SJCRH30 (cell line): ENCODE measurements at regions not wholly inside any gene's neighbourhood (a gene's known extent, or its start where the extent isn't known, plus 50 kb on each side); places are given as distances from the start of the nearest gene placed in this dataset.
"Not testable (repeated sequence)": the region's sequence is repeated elsewhere in the genome, so short reads cannot be mapped to it uniquely, and the experiment has no call there.

ENCODE experiments used
- DNase-seq, 2 experiments: peaks; one replicate each; pipeline ENCODE4 v3.0.0-alpha.2; 2015 to 2020
- H3K27ac ChIP-seq: fragments of 250-450 bp; sonication (Bioruptor Pico); 2 replicates; pipeline ENCODE4 v1.5.1; 2020; ENCODE audit warnings: mild to moderate bottlenecking, moderate library complexity
- H3K27me3 ChIP-seq: fragments of 250-450 bp; sonication (Bioruptor Pico); 2 replicates; pipeline ENCODE4 v1.5.1; 2020; ENCODE audit warnings: mild to moderate bottlenecking, moderate library complexity
- H3K36me3 ChIP-seq: fragments of 250-450 bp; sonication (Bioruptor Pico); 2 replicates; pipeline ENCODE4 v1.5.1; 2020; ENCODE audit warnings: mild to moderate bottlenecking, moderate library complexity
- H3K4me1 ChIP-seq: fragments of 250-450 bp; sonication (Bioruptor Pico); 2 replicates; pipeline ENCODE4 v1.5.1; 2020; ENCODE audit warnings: mild to moderate bottlenecking, moderate library complexity
- H3K4me3 ChIP-seq: fragments of 250-450 bp; sonication (Bioruptor Pico); 2 replicates; pipeline ENCODE4 v1.5.1; 2020; ENCODE audit warnings: mild to moderate bottlenecking, moderate library complexity
- H3K9me3 ChIP-seq: fragments of 250-450 bp; sonication (Bioruptor Pico); replicated peaks from 2 replicates; pipeline ENCODE4 v1.5.1; 2020; ENCODE audit warnings: mild to moderate bottlenecking, moderate library complexity

- Histone ChIP-seq H3K4me3 (no peak overlapping the region), H3K9me3 (no peaks in the 10 kb centered on the region), H3K27ac (no peak overlapping the region), H3K36me3 (no peaks in the 10 kb centered on the region), H3K4me1 (no peaks in the 10 kb centered on the region), H3K27me3 (0 out of 2 replicates have a peak, but pooled peaks cover 3% of the 10 kb centered on the region)
- no peak for DNase-seq
These were observed 123.0 kb upstream of the GRIN3A start for GRCh38 chr9:101861472-101861871.

GRCh38 chr9:101860920-101861319 is 122.5 kb upstream of the GRIN3A start:
- no peaks in the 10 kb centered on the region for H3K4me1 ChIP-seq
- no peak overlapping the region for H3K4me3 ChIP-seq
- DNase-seq = no peak
- peaks cover 3% of the 10 kb centered on the region; the same call in 1 of the 2 replicates for H3K27me3 ChIP-seq
- no peaks in the 10 kb centered on the region for H3K36me3 ChIP-seq
- H3K27ac ChIP-seq = no peak overlapping the region
- no peaks in the 10 kb centered on the region for H3K9me3 ChIP-seq

- H3K4me1 ChIP-seq = no peaks in the 10 kb centered on the region
- DNase-seq = no peak
- no peak overlapping the region for H3K27ac ChIP-seq
- H3K9me3 ChIP-seq = no peaks in the 10 kb centered on the region
- H3K27me3 ChIP-seq = peaks cover 3% of the 10 kb centered on the region; the same call in 1 of the 2 replicates
- H3K36me3 ChIP-seq = no peaks in the 10 kb centered on the region
- no peak overlapping the region for H3K4me3 ChIP-seq
These were observed 121.2 kb upstream of the GRIN3A start for GRCh38 chr9:101859620-101860019.

- H3K27me3 ChIP-seq = peaks cover 3% of the 10 kb centered on the region; the same call in 1 of the 2 replicates
- H3K4me3 ChIP-seq = no peak overlapping the region
- no peaks in the 10 kb centered on the region for H3K36me3 ChIP-seq
- no peak for DNase-seq
- H3K4me1 ChIP-seq = no peaks in the 10 kb centered on the region
- H3K27ac ChIP-seq = no peak overlapping the region
- no peaks in the 10 kb centered on the region for H3K9me3 ChIP-seq
These were observed 119.6 kb upstream of the GRIN3A start for GRCh38 chr9:101858026-101858425.

GRCh38 chr9:101849102-101849707 is 110.8 kb upstream of the GRIN3A start:
- Histone ChIP-seq H3K9me3 (no peaks in the 10 kb centered on the region), H3K4me3 (no peak overlapping the region), H3K36me3 (no peaks in the 10 kb centered on the region), H3K27me3 (peaks cover 9% of the 10 kb centered on the region; the same call in 1 of the 2 replicates), H3K27ac (no peak overlapping the region), H3K4me1 (no peaks in the 10 kb centered on the region)
- no peak for DNase-seq

- Histone ChIP-seq H3K27me3 (peaks cover 10% of the 10 kb centered on the region; the same call in 1 of the 2 replicates), H3K4me1 (no peaks in the 10 kb centered on the region), H3K36me3 (no peaks in the 10 kb centered on the region), H3K9me3 (no peaks in the 10 kb centered on the region), H3K4me3 (no peak overlapping the region), H3K27ac (no peak overlapping the region)
- peak; percentile 45 to 72 for DNase-seq
These were observed 110.1 kb upstream of the GRIN3A start for GRCh38 chr9:101848485-101848919.

- Histone ChIP-seq H3K27ac (no peak overlapping the region), H3K4me1 (no peaks in the 10 kb centered on the region), H3K4me3 (no peak overlapping the region), H3K27me3 (peaks cover 10% of the 10 kb centered on the region; the same call in 1 of the 2 replicates), H3K9me3 (no peaks in the 10 kb centered on the region), H3K36me3 (no peaks in the 10 kb centered on the region)
- no peak for DNase-seq
These were observed 107.7 kb upstream of the GRIN3A start for GRCh38 chr9:101846161-101846560.

- Histone ChIP-seq H3K27ac (no peak overlapping the region), H3K9me3 (no peaks in the 10 kb centered on the region), H3K4me1 (no peaks in the 10 kb centered on the region), H3K36me3 (no peaks in the 10 kb centered on the region), H3K27me3 (peaks cover 8% of the 10 kb centered on the region; the same call in 1 of the 2 replicates), H3K4me3 (no peak overlapping the region)
- no peak for DNase-seq
These were observed 102.3 kb upstream of the GRIN3A start for GRCh38 chr9:101840694-101841188.

GRCh38 chr9:101838988-101839387 is 100.5 kb upstream of the GRIN3A start:
- not testable (repeated sequence) for H3K36me3 ChIP-seq, H3K4me1 ChIP-seq, H3K27me3 ChIP-seq, H3K9me3 ChIP-seq, H3K4me3 ChIP-seq, H3K27ac ChIP-seq, DNase-seq

- Histone ChIP-seq H3K9me3 (no peaks in the 10 kb centered on the region), H3K27ac (no peak overlapping the region), H3K4me1 (no peaks in the 10 kb centered on the region), H3K27me3 (0 out of 2 replicates have a peak, but pooled peaks cover 4% of the 10 kb centered on the region), H3K36me3 (no peaks in the 10 kb centered on the region), H3K4me3 (no peak overlapping the region)
- no peak for DNase-seq
These were observed 97.6 kb upstream of the GRIN3A start for GRCh38 chr9:101836021-101836420.

GRCh38 chr9:101832486-101832885 is 94.0 kb upstream of the GRIN3A start:
- Histone ChIP-seq H3K4me1 (no peaks in the 10 kb centered on the region), H3K27me3 (0 out of 2 replicates have a peak, but pooled peaks cover 4% of the 10 kb centered on the region), H3K4me3 (no peak overlapping the region), H3K36me3 (no peaks in the 10 kb centered on the region), H3K9me3 (no peaks in the 10 kb centered on the region), H3K27ac (no peak overlapping the region)
- no peak for DNase-seq

GRCh38 chr9:101821450-101821849 is 83.0 kb upstream of the GRIN3A start:
- H3K27me3 ChIP-seq, H3K4me3 ChIP-seq, DNase-seq, H3K9me3 ChIP-seq, H3K27ac ChIP-seq, H3K4me1 ChIP-seq, H3K36me3 ChIP-seq: not testable (repeated sequence)

- H3K36me3 ChIP-seq, DNase-seq, H3K9me3 ChIP-seq, H3K27me3 ChIP-seq, H3K27ac ChIP-seq, H3K4me1 ChIP-seq, H3K4me3 ChIP-seq: not testable (repeated sequence)
These were observed 82.5 kb upstream of the GRIN3A start for GRCh38 chr9:101820983-101821382.

GRCh38 chr9:101814064-101814463 is 75.6 kb upstream of the GRIN3A start:
- no peaks in the 10 kb centered on the region for H3K27me3 ChIP-seq
- H3K4me1 ChIP-seq = no peaks in the 10 kb centered on the region
- DNase-seq = no peak
- no peak overlapping the region for H3K4me3 ChIP-seq
- 0 out of 2 replicates have a peak, but pooled peaks cover 4% of the 10 kb centered on the region for H3K9me3 ChIP-seq
- H3K36me3 ChIP-seq = no peaks in the 10 kb centered on the region
- H3K27ac ChIP-seq = no peak overlapping the region

- not testable (repeated sequence) for H3K36me3 ChIP-seq, H3K27me3 ChIP-seq, H3K4me3 ChIP-seq, DNase-seq, H3K4me1 ChIP-seq, H3K27ac ChIP-seq, H3K9me3 ChIP-seq
These were observed 69.4 kb upstream of the GRIN3A start for GRCh38 chr9:101807879-101808278.

- no peaks in the 10 kb centered on the region for H3K9me3 ChIP-seq
- no peaks in the 10 kb centered on the region for H3K36me3 ChIP-seq
- no peaks in the 10 kb centered on the region for H3K27me3 ChIP-seq
- H3K4me3 ChIP-seq = no peak overlapping the region
- no peak overlapping the region for H3K27ac ChIP-seq
- no peaks in the 10 kb centered on the region for H3K4me1 ChIP-seq
- no peak for DNase-seq
These were observed 57.6 kb upstream of the GRIN3A start for GRCh38 chr9:101796044-101796443.
